ENCODE measurements at regions not wholly inside any gene's neighbourhood (a gene's known extent, or its start where the extent isn't known, plus 50 kb on each side); places are given as distances from the start of the nearest gene placed in this dataset.
"Not testable (repeated sequence)": the region's sequence is repeated elsewhere in the genome, so short reads cannot be mapped to it uniquely, and the experiment has no call there.

DNA sequence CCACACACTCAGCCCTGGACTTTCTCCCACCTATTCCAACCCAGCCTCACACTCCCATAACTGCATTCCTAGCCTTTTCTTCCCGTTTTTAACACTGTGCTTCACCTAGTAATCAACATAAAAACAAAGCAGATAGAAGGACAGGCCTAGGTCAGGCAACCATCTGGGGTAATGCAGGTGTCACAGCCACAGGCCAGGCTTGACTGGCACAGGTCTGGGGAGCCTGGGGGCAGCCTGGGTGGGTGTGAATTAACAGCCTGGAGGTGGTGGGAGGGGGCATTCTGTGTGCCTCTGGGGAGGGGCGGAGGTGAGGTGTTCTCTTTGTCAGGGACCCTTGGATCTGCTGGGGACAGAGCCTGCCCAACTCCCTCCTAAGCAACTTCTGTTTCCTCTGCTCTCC is 332.6 kb downstream of the BCL2L11 start:
- FAIRE-seq; DNase-seq (ENCODE audit: insufficient read length, low spot score): not testable (repeated sequence)

GRCh38 chr2:111453816-111454215 is 333.1 kb downstream of the BCL2L11 start:
- not testable (repeated sequence) for FAIRE-seq; DNase-seq (ENCODE audit: insufficient read length, low spot score)

GRCh38 chr2:111454404-111454803 is 333.7 kb downstream of the BCL2L11 start:
- DNase-seq (ENCODE audit: insufficient read length, low spot score); FAIRE-seq: not testable (repeated sequence)
- TF ChIP-seq, protein P1, sequence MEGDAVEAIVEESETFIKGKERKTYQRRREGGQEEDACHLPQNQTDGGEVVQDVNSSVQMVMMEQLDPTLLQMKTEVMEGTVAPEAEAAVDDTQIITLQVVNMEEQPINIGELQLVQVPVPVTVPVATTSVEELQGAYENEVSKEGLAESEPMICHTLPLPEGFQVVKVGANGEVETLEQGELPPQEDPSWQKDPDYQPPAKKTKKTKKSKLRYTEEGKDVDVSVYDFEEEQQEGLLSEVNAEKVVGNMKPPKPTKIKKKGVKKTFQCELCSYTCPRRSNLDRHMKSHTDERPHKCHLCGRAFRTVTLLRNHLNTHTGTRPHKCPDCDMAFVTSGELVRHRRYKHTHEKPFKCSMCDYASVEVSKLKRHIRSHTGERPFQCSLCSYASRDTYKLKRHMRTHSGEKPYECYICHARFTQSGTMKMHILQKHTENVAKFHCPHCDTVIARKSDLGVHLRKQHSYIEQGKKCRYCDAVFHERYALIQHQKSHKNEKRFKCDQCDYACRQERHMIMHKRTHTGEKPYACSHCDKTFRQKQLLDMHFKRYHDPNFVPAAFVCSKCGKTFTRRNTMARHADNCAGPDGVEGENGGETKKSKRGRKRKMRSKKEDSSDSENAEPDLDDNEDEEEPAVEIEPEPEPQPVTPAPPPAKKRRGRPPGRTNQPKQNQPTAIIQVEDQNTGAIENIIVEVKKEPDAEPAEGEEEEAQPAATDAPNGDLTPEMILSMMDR (IDR thresholded peaks at IDR 0.05; ENCODE audit: insufficient read depth, missing control alignments): peak; percentile 29

GRCh38 chr2:111455016-111456015 is 334.6 kb downstream of the BCL2L11 start:
- DNase-seq (ENCODE audit: insufficient read length, low spot score); FAIRE-seq: not testable (repeated sequence)

DNA sequence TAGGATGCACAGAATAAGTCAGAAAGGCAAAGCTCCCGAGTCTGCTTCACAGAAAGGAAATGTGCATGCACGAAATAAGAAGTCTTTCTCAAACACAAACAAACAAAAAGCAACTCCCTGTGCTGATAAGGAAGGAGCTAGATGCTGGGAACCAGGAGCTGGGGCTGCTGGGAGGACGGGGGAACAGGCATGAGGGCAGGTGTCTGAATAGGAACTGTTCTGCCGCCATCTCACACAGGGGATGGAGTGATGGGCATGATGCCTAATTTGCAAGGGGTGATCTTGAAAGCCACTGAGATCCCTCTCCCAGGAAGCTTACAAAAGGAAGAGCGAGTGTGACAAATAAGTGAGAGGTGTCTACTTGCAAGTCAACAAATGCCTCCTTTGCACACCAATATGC is 336.5 kb downstream of the BCL2L11 start:
- not testable (repeated sequence) for FAIRE-seq; DNase-seq (ENCODE audit: insufficient read length, low spot score)

DNA sequence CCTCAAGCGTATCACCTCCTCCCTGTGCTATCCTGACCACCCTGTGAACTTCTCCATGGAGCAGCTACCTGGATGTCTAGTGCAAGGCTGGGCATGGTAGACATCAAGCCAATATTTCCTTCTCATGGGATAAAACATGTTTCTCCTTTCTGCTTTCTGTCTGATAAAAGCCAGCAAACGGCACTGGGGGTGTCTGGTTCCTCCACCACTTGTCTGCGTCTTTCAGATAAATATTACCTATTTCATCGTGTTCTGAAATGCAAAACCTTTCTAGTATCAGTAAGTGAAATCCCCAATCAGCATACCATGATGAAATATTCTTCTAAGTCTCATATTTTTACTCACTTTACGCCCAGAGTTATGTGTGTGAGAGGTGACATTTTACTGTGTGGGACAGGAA is 340.2 kb downstream of the BCL2L11 start:
- not testable (repeated sequence) for DNase-seq (ENCODE audit: insufficient read length, low spot score); FAIRE-seq

DNA sequence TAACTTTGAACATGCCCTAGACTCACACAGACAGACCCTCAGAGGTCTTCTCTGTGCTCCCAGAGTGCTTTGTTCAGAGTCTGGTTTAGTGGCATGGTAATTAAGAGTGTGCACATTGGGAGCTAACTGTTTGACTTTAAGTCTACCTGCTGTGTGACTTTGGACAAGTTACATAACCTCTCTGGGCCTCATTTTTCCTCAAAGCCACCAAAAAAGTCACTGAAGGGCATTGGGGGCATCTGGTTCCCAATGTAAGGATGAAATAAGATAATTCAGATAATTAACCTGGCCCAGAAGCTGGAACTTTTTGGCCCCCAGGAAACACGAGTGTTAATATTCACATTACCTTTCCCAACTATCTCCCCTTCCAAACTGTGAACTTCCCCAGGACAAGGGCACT is 341.1 kb downstream of the BCL2L11 start:
- not testable (repeated sequence) for FAIRE-seq; DNase-seq (ENCODE audit: insufficient read length, low spot score)

- FAIRE-seq; DNase-seq (ENCODE audit: insufficient read length, low spot score): not testable (repeated sequence)
Measured at GRCh38 chr2:111462572-111462971, 341.9 kb downstream of the BCL2L11 start.

DNA sequence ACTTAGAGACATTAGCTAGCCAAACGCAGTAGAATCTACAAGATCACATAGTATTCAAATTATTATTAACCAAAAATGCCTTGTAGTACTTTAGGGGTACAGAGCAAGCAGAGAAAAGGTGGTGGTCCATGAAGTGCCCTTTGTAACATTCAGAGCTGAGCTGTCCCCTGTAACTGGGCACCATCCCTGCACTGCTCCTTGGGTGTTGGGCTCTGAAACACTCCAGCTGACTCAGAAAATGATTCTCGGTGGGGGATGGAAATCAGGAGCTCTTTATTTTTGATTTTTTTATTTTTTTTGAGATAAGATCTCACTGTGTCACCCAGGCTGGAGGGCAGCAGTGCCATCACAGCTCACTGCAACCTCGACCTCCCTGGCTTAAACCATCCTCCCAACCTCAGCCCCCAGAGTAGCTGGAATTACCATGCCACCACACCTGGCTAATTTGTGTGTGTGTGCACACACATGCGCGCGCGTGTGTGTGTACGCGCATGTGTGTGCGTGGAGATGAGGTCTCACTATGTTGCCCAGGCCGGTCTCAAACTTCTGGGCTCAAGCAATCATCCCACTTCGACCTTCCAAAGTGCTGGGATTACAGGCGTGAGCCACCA is 342.6 kb downstream of the BCL2L11 start:
- FAIRE-seq; DNase-seq (ENCODE audit: insufficient read length, low spot score): not testable (repeated sequence)

- DNase-seq (ENCODE audit: insufficient read length, low spot score); FAIRE-seq: not testable (repeated sequence)
Measured at GRCh38 chr2:111463956-111464355, 343.2 kb downstream of the BCL2L11 start.

DNA sequence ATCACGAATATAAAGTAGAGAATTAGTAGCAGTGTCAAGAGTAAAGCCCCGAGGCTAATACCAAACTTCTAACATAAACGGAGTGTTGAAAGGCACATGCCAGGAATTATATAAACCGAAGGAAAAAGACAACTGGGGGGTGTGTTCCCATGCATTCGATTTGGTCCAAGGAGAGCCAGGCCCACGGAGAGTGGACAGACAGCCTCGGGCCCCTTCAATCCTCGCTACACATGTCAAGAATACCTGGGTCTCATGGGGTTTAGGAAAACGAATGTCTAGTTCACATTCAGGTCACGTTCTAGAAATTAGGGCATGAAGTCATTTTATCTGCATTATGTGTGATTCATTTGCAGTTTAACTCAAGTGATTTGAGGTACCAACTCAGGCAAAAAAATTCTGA is 343.7 kb downstream of the BCL2L11 start:
- not testable (repeated sequence) for DNase-seq (ENCODE audit: insufficient read length, low spot score); FAIRE-seq

GRCh38 chr2:111465521-111465920 is 344.8 kb downstream of the BCL2L11 start:
- FAIRE-seq; DNase-seq (ENCODE audit: insufficient read length, low spot score): not testable (repeated sequence)

DNA sequence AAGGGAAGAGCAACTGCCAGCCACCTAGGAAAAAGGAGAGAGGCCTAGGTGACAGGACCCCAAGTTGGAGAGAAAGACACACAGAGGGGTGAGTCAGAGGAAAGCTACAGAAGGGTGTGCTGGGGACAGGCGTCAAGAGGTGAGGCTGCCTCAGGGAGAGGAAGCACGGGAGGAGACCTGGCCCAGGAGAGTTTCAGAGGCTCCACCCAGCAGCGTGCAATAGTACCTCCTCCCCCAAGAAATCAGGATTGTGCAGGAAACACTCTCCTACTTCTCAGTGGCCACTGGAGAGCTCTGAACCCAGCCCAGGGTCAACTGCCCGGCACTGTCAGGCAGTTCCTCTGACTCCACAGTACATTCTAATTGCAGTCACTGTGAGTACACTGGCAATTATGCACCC is 346.0 kb downstream of the BCL2L11 start:
- FAIRE-seq; DNase-seq (ENCODE audit: insufficient read length, low spot score): not testable (repeated sequence)

DNA sequence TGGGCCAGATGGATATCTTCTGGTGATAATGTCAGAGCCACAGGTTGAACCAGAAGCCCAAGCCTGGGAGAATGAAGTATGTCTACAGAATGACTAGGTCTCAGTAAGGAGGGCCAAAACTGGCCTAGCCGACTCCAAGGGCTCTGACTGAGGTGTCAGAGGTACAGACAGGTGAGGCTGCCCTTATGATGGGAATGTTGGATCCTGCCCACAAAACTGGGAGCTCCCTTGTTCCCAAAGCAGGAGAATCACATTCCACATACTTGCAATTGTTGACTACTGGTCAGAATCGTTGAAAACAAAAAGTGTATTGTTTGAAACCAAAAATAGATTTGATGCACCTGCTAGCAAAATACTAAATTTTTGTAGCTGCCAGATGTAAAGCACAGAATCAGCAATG is 350.2 kb downstream of the BCL2L11 start:
- DNase-seq (ENCODE audit: insufficient read length, low spot score): not testable (repeated sequence)

GRCh38 chr2:111471791-111472530 is 351.2 kb downstream of the BCL2L11 start:
- FAIRE-seq; DNase-seq (ENCODE audit: insufficient read length, low spot score): not testable (repeated sequence)

More for the DNA sequence above, 350.2 kb downstream of the BCL2L11 start:
- FAIRE-seq: not testable (repeated sequence)

- not testable (repeated sequence) for FAIRE-seq; DNase-seq (ENCODE audit: insufficient read length, low spot score)
Measured at GRCh38 chr2:111472844-111473403, 352.2 kb downstream of the BCL2L11 start.

DNA sequence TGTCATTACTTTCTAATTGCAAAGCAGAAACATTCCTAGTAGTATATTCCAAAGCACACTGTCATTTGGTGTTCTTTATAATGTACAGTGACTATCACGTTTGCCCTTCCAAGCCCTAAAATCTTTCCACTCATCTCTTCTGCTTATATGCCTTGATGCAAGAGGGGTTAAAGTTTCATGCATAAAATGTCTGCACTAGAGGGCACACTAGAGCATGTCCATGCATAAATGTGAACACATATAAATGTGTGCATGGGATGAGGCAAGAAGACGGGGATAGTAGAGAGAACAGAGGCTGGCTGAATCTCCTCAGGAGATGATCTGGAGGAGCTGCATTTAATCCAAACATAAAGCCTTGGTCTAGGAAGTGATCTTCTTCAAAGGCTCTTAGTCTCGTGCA is 352.8 kb downstream of the BCL2L11 start:
- FAIRE-seq: not testable (repeated sequence)

GRCh38 chr2:111474198-111474705 is 353.5 kb downstream of the BCL2L11 start:
- not testable (repeated sequence) for DNase-seq (ENCODE audit: insufficient read length, low spot score); FAIRE-seq

More for the DNA sequence above, 352.8 kb downstream of the BCL2L11 start:
- not testable (repeated sequence) for DNase-seq (ENCODE audit: insufficient read length, low spot score)
